ENCODE measurements at regions not wholly inside any gene's neighbourhood (a gene's known extent, or its start where the extent isn't known, plus 50 kb on each side); places are given as distances from the start of the nearest gene placed in this dataset.

- H3K4me3 ChIP-seq (replicated peaks; ENCODE audit: low read depth, low read length) = no peak overlapping the region
- DNase-seq (ENCODE audit: extremely low read depth, low read depth) = no peak
- no peak for TF ChIP-seq CTCF (IDR thresholded peaks at IDR 0.05; ENCODE audit: low read depth, low read length, missing control alignments)
Observed at GRCh38 chr1:219472596-219472995, 140.3 kb downstream of the ZC3H11B start.

DNA sequence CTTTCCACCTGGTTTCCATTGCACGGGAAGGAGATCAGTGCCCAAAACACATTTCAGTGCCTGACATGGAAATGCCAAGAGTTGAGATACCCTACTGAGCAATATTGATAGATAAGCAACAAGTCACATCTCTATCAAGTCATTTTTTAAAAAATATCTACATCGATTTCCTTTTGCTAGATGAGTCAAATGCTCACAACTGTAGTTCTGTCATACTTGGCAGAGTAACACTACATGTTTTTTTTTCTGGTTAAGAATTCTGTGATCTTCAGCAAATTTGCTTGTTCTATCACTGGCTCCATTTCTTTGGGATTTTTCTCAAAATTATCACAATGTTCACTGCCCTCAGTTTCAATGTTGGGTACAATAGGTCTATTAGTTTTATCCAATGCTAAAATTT lies 145.4 kb downstream of the ZC3H11B start:
- no peak overlapping the region for H3K4me3 ChIP-seq (replicated peaks; ENCODE audit: low read depth, low read length)
- no peak for TF ChIP-seq CTCF (IDR thresholded peaks at IDR 0.05; ENCODE audit: low read depth, low read length, missing control alignments)
- DNase-seq (ENCODE audit: extremely low read depth, low read depth) = no peak

DNA sequence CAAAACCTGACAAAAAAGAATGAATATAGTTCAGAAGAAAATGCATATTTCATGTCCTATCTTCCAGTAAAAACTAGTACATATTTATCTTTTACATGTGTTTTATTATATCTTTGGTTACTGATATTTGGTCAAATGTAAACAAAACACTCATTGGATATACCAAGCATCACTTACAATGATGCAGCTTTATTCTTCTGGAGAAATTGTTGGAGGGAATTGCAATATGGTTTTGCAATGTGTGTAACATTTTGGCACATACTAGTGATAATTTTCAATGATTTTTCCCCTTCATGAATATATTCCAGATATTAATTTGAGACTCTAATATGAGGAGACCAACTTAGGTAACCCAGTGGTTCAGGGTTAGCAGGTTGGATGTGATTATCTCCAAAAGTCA lies 146.1 kb downstream of the ZC3H11B start:
- no peak for TF ChIP-seq CTCF (IDR thresholded peaks at IDR 0.05; ENCODE audit: low read depth, low read length, missing control alignments)
- no peak overlapping the region for H3K4me3 ChIP-seq (replicated peaks; ENCODE audit: low read depth, low read length)
- DNase-seq (ENCODE audit: extremely low read depth, low read depth) = no peak

DNA sequence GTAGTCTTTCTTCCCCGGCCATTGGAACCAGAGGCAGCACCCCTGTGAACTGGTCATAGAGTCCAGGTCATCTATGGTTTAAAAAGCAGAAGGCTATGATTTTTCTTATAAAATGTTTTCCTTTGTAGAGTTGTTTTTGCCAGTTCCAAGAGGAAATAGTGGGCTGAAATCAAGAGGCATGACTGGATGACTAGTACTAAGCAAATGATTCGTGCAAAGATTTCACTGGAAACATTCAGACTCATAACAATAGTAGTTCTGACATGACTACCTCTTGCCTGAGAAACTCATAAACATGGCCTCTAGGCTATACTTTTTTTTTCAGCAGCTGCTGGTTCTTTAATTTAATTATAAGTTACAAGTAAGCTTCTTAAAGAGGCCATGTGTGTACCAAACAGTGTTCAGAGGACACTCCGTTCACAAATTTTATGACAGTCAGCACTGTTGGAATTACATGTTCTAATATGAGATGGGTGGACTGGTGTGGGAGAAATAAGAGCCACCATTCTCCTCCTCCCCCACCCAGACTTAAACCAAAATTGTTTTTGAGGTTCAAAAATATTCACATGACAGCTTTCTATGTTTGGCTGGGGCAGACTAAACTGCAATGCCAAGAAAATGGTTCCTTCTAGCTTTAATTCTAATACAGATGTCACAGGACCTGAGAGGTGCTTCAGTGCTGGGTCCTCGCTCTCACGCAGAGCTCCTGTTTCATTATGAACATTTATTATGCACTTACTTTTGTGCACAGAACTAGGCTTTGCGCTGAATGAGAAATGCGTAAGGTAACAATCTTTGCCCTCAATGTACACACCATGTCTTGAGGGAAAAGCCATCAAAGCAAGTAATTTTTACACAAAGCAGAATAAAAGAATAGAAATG lies 147.5 kb downstream of the ZC3H11B start:
- no peak for DNase-seq (ENCODE audit: extremely low read depth, low read depth)
- H3K4me3 ChIP-seq (replicated peaks; ENCODE audit: low read depth, low read length) = no peak overlapping the region
- TF ChIP-seq CTCF (IDR thresholded peaks at IDR 0.05; ENCODE audit: low read depth, low read length, missing control alignments) = no peak

- no peak for DNase-seq (ENCODE audit: extremely low read depth, low read depth)
- no peak overlapping the region for H3K4me3 ChIP-seq (replicated peaks; ENCODE audit: low read depth, low read length)
Observed at GRCh38 chr1:219463636-219464035, 149.3 kb downstream of the ZC3H11B start.

DNA sequence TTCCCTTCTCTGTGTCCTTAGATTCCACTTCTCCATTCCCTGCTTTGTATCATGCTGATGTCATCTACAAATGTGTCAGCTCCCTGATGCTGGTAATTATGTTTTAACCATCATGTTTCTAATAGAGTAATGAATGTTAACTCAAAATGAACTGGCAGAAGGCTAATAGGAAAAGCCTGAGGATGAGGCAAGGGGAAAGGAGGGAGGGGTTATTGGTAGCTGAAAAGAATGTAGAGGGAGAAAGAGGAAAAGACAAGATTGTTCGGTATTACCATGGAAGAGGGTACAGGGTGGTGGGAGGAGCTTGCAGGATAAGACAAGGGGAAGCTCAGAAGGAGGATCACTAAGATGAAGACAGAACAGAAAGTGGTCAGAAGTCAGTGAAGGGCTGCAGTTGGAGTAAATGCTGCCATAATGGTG lies 150.9 kb downstream of the ZC3H11B start:
- DNase-seq (ENCODE audit: extremely low read depth, low read depth) = no peak
- H3K4me3 ChIP-seq (replicated peaks; ENCODE audit: low read depth, low read length) = no peak overlapping the region
- no peak for TF ChIP-seq CTCF (IDR thresholded peaks at IDR 0.05; ENCODE audit: low read depth, low read length, missing control alignments)

More at GRCh38 chr1:219463636-219464035, 149.3 kb downstream of the ZC3H11B start:
- no peak for TF ChIP-seq CTCF (IDR thresholded peaks at IDR 0.05; ENCODE audit: low read depth, low read length, missing control alignments)
